Omental fat pad (tissue), 3 donors: ENCODE measurements at regions not wholly inside any gene's neighbourhood (a gene's known extent, or its start where the extent isn't known, plus 50 kb on each side); places are given as distances from the start of the nearest gene placed in this dataset.
"Not testable (repeated sequence)": the region's sequence is repeated elsewhere in the genome, so short reads cannot be mapped to it uniquely, and the experiment has no call there.

Source experiments
- ATAC-seq: fragments of 150-250 bp; one replicate; pipeline ENCODE4 v1.9.1; 2016; ENCODE audit warnings: mild to moderate bottlenecking, moderate library complexity; ENCODE audit not compliant: low FRiP score
- DNase-seq: peaks from one replicate; pipeline ENCODE4 v3.0.0-alpha.2; 2019; ENCODE audit warnings: low spot score
- CTCF ChIP-seq, 3 donors: fragments of 450-650 bp; IDR thresholded peaks; one replicate each; pipeline ENCODE4 v1.5.1; 2016 to 2017; ENCODE audit warnings: antibody characterized with exemption in 3 of 3, mild to moderate bottlenecking in 3 of 3, moderate library complexity in 2 of 3

- ATAC-seq (no peak), DNase-seq (no peak)
- TF ChIP-seq CTCF (IDR thresholded peaks at IDR 0.05): no peak
These were observed 101.3 kb upstream of the SULF2 start for GRCh38 chr20:47886454-47887041.

GRCh38 chr20:47885909-47886453 is 100.7 kb upstream of the SULF2 start:
- TF ChIP-seq CTCF (IDR thresholded peaks at IDR 0.05): no peak
- DNase-seq: no peak
- no peak for ATAC-seq

GRCh38 chr20:47883940-47884339 is 98.7 kb upstream of the SULF2 start:
- not testable (repeated sequence) for ATAC-seq

GRCh38 chr20:47883186-47883585 is 97.9 kb upstream of the SULF2 start:
- no peak for TF ChIP-seq CTCF (IDR thresholded peaks at IDR 0.05)

More at GRCh38 chr20:47883940-47884339, 98.7 kb upstream of the SULF2 start:
- DNase-seq: not testable (repeated sequence)

GRCh38 chr20:47879771-47880170 is 94.5 kb upstream of the SULF2 start:
- no peak for TF ChIP-seq CTCF (IDR thresholded peaks at IDR 0.05)
- ATAC-seq (no peak), DNase-seq (no peak)

More at GRCh38 chr20:47883186-47883585, 97.9 kb upstream of the SULF2 start:
- DNase-seq (no peak), ATAC-seq (no peak)

GRCh38 chr20:47878601-47879027 is 93.3 kb upstream of the SULF2 start:
- no peak for ATAC-seq

More at GRCh38 chr20:47878601-47879027, 93.3 kb upstream of the SULF2 start:
- TF ChIP-seq CTCF (IDR thresholded peaks at IDR 0.05): no peak
- no peak for DNase-seq
